GM21515 (cell line): ENCODE measurements at regions not wholly inside any gene's neighbourhood (a gene's known extent, or its start where the extent isn't known, plus 50 kb on each side); places are given as distances from the start of the nearest gene placed in this dataset.

Experiments
- ATAC-seq: cut with Tn5 transposase; IDR thresholded peaks from one replicate; pipeline ENCODE4 v1.9.1; 2021; ENCODE audit not compliant: unreplicated experiment

DNA sequence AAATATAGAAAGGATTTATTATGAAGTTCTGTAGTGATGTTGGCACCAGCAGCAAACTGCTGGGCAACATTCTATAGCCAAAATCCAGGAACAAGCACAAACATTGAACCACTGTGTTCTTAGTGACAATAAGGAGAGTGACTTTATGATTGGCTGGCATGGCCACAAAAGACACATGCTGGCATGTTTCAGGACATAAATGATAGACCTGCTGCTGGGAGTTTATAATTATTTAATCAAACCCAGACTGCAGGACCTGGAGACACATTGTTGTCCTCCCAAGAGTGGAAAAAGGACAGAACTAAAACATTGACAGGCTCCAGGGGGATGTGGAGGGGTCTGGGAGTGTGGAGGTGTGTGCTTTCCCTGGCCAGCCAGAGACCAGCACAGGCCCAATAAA, 255.3 kb upstream of the LRTM1 start:
- no peak for ATAC-seq

DNA sequence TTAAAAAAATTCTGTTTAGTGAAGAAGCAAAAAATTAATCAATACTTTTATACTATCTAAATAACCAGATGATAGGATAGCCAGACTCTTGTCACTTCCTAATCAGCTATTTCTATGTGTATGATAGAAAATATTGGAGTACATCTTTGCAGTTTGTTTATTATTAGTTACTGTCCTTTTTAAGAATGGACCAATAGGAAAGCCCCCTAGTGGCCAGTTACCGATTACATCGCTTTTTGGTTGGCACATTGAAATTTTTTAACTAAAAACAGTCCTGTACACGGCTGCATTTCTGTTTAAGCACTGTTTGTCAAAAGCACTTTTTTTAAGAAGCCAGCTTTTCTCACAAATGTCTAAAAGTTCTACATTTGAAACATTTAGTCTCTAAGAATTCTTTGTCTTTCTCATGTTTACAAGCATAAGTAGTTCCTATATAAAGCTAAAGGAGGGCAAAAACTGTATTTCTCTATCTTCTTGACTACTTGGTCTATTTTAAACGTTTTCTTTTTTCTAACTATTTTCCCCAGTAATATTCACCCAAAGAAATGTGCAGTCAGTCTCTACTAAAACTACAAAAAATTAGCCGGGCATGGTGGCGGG, 253.2 kb upstream of the LRTM1 start:
- no peak for ATAC-seq

DNA sequence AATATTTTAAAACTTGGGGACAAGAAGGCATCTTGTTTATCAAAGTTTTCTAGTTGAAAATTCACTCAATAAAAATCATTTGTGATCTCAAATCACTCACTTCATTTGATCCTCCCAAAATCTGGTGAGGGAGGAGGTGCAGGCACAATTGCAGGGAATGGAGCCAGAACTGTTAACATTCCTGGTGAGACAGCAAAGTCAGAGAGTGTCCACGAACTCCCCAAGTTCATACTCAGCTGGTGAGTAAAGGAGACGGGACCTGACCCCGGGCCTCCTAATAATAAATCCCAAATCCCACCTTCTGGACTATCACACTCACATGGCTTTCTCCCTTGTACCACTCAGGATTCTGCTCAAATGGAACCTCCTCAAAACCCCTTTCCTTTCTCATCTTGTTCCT, 252.3 kb upstream of the LRTM1 start:
- ATAC-seq: no peak

- no peak for ATAC-seq
Measured at GRCh38 chr3:55178336-55178735, 250.5 kb upstream of the LRTM1 start.

GRCh38 chr3:55177749-55178148, 249.9 kb upstream of the LRTM1 start:
- no peak for ATAC-seq

DNA sequence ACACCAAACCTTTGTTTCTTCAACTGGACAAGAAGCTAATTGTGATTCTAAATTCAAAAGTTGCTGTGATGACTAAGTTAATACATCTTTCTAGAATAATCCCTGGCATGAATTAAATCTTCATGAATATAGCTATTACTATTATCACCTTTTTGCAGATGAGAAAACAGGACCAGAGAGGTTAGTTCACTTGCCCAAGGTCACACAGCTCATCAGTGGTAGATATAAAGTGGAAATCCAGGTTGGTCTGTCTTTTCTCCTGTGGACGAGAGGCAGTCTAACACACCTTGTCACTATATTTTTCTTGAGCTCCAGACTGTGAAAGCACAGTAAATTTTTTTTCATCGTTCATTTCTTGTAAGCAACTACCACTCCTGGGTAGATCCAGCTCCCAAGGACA, 247.6 kb upstream of the LRTM1 start:
- no peak for ATAC-seq

- ATAC-seq: no peak
Measured at GRCh38 chr3:55174747-55175146, 246.9 kb upstream of the LRTM1 start.

DNA sequence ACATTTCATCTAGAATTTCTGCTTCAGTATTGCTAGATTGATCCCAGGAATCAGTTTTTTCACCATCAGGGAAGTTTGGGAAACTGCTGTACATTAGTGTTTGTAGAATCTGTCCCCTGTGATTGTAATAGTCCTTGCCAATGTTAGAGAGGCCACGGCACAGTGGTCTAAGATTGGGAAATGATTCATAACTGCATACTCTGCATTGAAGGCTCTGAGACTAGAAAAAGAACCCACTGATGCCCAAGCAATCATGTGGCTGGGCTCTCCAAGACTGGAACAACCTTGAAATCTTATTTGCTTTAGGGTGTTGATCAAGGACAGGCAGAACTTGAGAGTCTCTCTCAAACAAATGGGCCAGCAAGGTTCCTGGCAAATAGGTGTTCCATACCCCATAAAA, 245.6 kb upstream of the LRTM1 start:
- ATAC-seq: no peak

DNA sequence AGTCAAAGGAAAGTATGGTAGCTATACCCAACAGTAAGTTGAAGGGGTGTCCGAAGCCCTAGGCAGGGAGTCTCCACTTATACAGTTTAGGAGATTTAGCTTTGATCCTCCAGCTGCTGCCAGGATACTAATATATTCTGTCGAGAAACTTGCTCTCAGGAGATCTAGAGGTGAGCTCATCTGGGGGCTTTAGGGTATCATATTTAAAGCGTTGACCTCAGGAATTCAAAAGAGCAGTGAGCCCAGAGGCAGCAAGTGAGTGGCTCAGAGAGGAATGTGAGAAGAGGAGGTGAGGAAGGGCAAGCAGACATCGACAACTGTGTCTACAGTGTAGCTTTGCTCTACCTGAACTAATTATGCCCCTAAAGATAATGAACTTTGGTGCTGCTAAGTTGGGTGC, 245.1 kb upstream of the LRTM1 start:
- no peak for ATAC-seq

GRCh38 chr3:55170444-55170843, 242.6 kb upstream of the LRTM1 start:
- no peak for ATAC-seq

DNA sequence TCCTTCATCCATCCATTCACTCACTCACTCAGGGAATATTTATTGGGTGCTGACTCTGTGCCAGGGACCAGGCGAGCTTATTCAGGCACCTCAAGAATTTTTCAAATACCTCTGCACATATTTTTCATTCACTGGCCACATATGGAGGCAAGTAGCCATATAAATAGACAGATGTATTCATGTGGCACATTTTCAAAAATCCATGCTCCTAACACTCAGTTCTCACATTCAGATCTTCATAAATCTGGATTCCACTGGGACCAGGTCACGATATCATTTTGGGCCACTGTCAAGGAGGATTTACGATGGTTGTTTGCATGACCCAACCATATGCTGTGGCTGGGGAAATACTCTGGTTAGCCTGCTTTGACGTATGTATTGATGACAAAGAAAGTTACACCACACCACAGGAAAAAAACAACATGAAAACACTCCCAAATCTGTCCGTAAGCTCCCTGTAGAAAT, 241.8 kb upstream of the LRTM1 start:
- ATAC-seq: no peak

- no peak for ATAC-seq
Measured at GRCh38 chr3:55169161-55169560, 241.3 kb upstream of the LRTM1 start.

DNA sequence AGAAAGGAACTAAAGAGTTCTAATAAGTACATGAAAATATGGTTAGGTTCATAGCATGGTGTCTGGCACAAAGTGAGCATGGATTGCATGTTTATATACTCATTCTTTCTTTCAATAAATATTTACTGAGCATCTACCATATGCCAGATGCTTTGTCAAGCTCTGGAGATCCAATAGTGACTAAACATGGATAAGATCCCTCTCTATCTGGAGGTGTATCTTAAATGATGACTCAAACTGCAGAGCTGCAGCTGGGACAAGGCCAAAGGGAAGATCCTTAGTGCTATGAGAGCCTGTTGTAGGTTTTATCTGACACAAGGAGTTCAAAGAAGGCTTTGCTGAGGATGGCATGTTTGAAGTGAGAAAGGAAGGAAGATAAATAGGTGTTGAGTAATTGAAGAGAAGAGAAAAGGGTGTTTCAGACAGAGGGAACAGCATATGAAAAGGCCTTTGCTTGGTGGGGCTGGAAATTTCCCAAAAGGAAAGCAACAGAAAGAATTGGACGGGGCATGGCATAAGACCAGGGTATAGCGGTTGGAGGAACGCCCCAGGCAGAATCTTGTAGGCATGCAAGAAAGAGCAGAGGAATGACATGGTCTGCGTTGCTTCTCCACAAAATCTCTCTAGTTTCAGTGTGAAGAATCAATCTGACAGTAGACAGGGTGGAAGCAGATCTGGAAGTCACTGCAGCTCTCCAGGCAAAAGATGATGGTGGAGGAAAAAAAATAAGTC, 239.9 kb upstream of the LRTM1 start:
- no peak for ATAC-seq

DNA sequence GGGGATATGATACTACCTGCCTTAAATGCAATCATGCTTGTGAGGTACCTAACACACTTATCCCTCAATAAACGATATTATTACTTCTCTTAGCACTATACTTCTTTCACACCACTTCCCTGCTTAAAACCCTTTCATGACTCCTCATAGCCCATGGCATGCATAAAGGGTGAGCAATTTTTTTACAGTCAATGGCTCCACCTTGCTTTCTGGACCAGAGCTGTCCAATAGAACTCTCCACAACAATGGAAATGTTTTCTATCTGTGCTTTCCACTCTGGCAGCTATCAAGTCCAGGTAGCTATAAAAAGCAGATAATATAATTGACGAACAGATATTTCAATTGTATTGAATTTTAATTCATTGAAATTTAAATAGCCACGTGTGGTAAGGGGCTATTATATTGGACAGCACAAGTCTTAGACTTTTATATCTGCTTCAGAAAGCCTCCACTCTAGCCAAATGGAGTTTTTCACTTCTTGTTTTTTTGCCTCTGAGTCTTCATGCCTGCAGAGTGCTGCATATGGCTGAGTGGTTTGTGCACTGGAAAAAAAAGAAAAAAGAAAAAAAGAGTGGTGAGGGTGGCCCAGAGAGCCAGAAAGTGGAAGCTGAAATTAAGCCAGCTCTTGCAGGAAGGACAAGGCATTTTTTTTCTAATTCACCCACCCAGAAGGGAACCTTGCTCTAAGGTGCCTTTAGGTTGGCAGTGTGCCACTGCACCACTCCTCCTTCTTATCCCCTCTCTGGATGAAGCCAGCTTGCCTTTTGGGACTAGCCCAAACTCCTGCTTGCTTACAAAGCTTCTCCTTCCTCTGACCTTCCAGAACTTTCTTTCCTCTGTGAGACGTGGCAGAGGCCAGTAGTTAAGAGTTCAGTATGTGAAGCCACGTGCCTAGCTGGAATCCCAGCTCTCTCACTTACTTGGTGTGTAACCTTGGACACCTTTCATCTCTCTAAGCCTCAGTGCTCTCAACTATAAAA, 239.0 kb upstream of the LRTM1 start:
- ATAC-seq: no peak

DNA sequence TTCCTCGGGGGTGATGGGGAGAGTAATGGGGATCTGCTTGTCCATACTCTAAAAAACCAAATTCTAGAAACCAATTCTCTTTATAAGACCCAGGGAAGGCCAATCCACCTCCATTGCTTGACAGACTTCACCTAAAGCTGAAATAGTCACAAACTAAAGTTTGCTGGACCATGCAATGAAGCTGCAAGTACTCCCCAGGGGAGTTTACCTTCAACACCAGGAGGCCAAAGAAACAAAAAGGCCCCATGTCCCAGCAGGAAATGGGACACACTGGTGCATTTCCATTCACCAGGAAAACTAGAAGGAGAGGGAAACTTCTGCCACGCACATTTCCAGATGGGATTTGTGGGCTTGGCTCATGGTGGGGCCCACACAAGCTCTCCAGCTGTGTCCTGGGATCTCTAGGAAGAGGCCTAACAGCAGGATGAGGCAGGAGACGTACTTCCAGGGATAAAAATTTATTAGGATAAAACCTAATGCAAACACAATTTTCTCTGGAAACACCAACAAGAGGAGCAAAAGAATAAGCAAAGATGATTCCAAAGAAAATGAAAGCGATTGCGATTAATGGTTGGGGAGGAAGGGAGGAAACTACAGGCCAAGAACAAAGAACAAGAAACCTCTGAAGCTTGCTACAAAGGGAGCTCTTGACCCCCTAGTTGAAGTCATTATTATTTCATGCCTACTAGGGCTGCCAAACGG, 238.0 kb upstream of the LRTM1 start:
- no peak for ATAC-seq

DNA sequence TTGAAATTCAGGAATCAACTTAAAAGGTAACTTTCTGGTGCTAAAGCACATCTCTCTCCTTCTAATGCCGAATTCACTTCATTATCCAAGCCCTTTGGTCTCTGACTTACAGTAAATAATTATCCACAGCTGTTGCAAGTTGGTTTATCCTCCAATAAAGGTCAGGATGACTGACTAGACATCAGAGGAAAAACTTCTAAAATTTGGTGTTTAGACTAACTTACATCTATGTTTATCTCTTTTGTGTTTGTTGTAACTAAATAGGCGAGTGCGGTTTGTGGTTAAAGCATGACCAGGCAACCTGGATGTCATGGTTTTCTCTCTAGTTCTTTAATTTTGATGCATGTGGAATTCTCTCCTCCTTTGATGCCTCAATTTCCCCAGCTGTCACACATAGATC, 237.4 kb upstream of the LRTM1 start:
- no peak for ATAC-seq

DNA sequence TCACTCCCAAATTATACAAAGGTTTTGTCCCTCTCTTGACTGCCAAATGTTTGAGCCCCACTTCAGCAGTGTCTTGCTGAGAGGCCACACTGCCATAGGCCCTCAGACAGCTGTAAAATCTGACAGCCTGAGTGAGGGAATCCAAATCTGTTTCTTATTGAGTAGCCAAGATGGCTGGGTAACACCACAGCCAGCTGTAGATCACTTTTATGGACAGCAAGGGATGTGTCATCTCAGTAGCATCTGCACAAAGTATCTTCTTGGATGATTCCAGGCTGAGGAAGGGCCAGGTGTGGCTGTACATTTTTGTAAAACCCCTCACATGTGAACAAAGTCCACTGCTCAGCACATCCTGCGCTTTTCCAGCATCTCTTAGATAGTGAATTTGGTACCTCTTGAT, 237.0 kb upstream of the LRTM1 start:
- ATAC-seq: no peak

- ATAC-seq: no peak
Measured at GRCh38 chr3:55164191-55164590, 236.3 kb upstream of the LRTM1 start.

DNA sequence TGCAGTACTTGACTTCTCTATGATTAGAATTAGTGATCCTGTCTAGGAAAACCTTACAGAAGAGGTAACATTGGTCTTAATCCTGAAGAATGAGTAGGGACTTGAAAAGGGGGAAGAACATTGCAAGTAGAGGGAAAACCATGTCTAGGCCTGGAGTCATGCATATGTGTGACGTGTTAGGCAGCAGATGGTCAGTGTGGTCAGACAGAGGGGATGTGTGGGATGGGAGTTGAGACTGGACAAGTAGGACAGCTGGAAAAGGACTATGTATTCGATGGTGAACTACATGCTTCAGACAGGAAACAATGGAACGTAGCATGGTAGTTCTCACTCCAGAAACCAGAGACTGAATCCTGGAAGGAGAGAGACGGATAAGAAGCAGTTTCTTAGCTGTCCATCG, 235.6 kb upstream of the LRTM1 start:
- no peak for ATAC-seq

DNA sequence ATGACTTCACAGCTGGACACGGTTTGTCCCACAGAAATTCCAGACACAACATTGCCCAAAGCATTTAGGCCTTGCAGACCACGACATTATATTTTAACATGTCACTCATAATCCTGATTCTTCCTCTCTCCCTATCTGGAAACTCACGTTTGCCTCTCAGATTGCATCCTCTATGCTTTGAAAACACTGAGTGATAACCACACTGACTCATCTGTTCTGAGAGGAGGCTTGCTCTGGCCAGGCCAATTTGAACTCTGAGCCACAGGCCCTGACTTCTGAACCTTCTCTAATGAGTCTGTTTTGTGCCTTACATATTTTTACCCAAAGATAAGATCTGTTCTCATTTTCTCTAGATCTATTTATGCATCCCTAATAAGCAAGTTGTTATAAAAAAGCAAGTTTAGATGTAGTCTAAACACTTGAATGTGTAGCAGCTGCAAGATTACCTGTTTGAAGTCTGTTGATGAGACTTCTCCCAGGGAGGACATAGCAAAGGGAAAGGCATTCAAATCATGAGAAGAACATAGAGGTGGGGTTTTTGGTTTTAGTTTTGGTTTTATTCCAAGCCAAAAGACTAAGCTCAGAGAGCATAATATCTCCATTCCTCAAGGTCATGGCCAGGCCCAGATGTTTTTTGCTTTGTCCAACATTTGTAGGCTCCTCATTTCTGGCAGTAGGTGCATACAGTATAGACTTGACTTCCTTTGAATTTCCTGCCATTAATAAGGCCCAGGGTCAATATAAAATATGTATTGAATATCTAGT, 234.4 kb upstream of the LRTM1 start:
- ATAC-seq: no peak
